ENCODE measurements at regions not wholly inside any gene's neighbourhood (a gene's known extent, or its start where the extent isn't known, plus 50 kb on each side); places are given as distances from the start of the nearest gene placed in this dataset.
"Not testable (repeated sequence)": the region's sequence is repeated elsewhere in the genome, so short reads cannot be mapped to it uniquely, and the experiment has no call there.

- H3K27me3 ChIP-seq (ENCODE audit: low read depth) = no peaks in the 10 kb centered on the region
- no peaks in the 10 kb centered on the region for H3K36me3 ChIP-seq
- peak; percentile 87 for TF ChIP-seq CTCF (IDR thresholded peaks at IDR 0.05)
- intact Hi-C loops (cut with DNase I) = no loop called here
- no peak overlapping the region for H3K4me3 ChIP-seq
- H3K4me1 ChIP-seq = peaks cover 8% of the 10 kb centered on the region
- H3K27ac ChIP-seq = no peak overlapping the region
- ATAC-seq (peak; percentile 92 to 93), DNase-seq (peak; percentile 67)
- H3K9me3 ChIP-seq = no peaks in the 10 kb centered on the region
Observed at GRCh38 chr14:99995700-99996356, 69.4 kb upstream of the EVL start.

GRCh38 chr14:99996951-99997571 is 68.2 kb upstream of the EVL start:
- Histone ChIP-seq H3K27ac (no peak overlapping the region), H3K4me1 (peaks cover 8% of the 10 kb centered on the region), H3K27me3 (ENCODE audit: low read depth) (no peaks in the 10 kb centered on the region), H3K4me3 (no peak overlapping the region), H3K9me3 (no peaks in the 10 kb centered on the region), H3K36me3 (no peaks in the 10 kb centered on the region)
- DNase-seq (no peak), ATAC-seq (no peak)
- intact Hi-C loops (cut with DNase I) = no loop called here
- no peak for TF ChIP-seq CTCF (IDR thresholded peaks at IDR 0.05)

- H3K4me1 ChIP-seq; H3K4me3 ChIP-seq; H3K27ac ChIP-seq; H3K27me3 ChIP-seq (ENCODE audit: low read depth); intact Hi-C loops (cut with DNase I); H3K9me3 ChIP-seq; ATAC-seq; H3K36me3 ChIP-seq; DNase-seq: not testable (repeated sequence)
Observed at GRCh38 chr14:100000398-100000797, 64.8 kb upstream of the EVL start.

- DNase-seq (no peak), ATAC-seq (no peak)
- no peak overlapping the region for H3K4me3 ChIP-seq
- no peaks in the 10 kb centered on the region for H3K4me1 ChIP-seq
- H3K27me3 ChIP-seq (ENCODE audit: low read depth) = no peaks in the 10 kb centered on the region
- TF ChIP-seq CTCF (IDR thresholded peaks at IDR 0.05) = no peak
- H3K9me3 ChIP-seq = peaks cover 4% of the 10 kb centered on the region
- intact Hi-C loops (cut with DNase I) = no loop called here
- no peak overlapping the region for H3K27ac ChIP-seq
- no peaks in the 10 kb centered on the region for H3K36me3 ChIP-seq
Observed at GRCh38 chr14:100004392-100004791, 60.8 kb upstream of the EVL start.

GRCh38 chr14:100007254-100007653 is 58.0 kb upstream of the EVL start:
- intact Hi-C loops (cut with DNase I) = no loop called here
- ATAC-seq = no peak

GRCh38 chr14:100009802-100010201 is 55.4 kb upstream of the EVL start:
- DNase-seq; intact Hi-C loops (cut with DNase I); H3K27ac ChIP-seq; H3K27me3 ChIP-seq (ENCODE audit: low read depth); H3K9me3 ChIP-seq; H3K36me3 ChIP-seq; H3K4me1 ChIP-seq; H3K4me3 ChIP-seq; ATAC-seq: not testable (repeated sequence)

More at GRCh38 chr14:100007254-100007653, 58.0 kb upstream of the EVL start:
- Histone ChIP-seq H3K36me3 (no peaks in the 10 kb centered on the region), H3K27me3 (ENCODE audit: low read depth) (no peaks in the 10 kb centered on the region), H3K4me3 (no peak overlapping the region), H3K27ac (no peak overlapping the region), H3K9me3 (peaks cover 4% of the 10 kb centered on the region), H3K4me1 (peaks cover 4% of the 10 kb centered on the region)
- DNase-seq = no peak
- no peak for TF ChIP-seq CTCF (IDR thresholded peaks at IDR 0.05)
